ENCODE measurements at regions not wholly inside any gene's neighbourhood (a gene's known extent, or its start where the extent isn't known, plus 50 kb on each side); places are given as distances from the start of the nearest gene placed in this dataset.
"Not testable (repeated sequence)": the region's sequence is repeated elsewhere in the genome, so short reads cannot be mapped to it uniquely, and the experiment has no call there.

- Histone ChIP-seq H2BK5ac (ENCODE audit: low read depth, low read length, poor library complexity) (no peak overlapping the region), H3K36me3 (ENCODE audit: control insufficient read depth in 1 of 2, insufficient read depth in 2 of 2, low read length in 2 of 2) (no peaks in the 10 kb centered on the region), H3K4me2 (ENCODE audit: low read length) (no peak overlapping the region), H3K4ac (ENCODE audit: low read depth, low read length) (no peak overlapping the region), H3K18ac (ENCODE audit: low read length) (no peak overlapping the region), H3K79me2 (ENCODE audit: control insufficient read depth, insufficient read depth, low read length, poor library complexity) (no peaks in the 10 kb centered on the region), H3K23ac (ENCODE audit: low read length) (no peak overlapping the region), H3K14ac (ENCODE audit: low read length) (no peak overlapping the region), H2AFZ (ENCODE audit: insufficient read depth, low read length, poor library complexity) (no peak overlapping the region), H2AK5ac (ENCODE audit: low read length) (no peak overlapping the region), H3K9ac (ENCODE audit: low read length) (no peak overlapping the region), H2BK120ac (ENCODE audit: insufficient read depth, low read length, poor library complexity) (no peak overlapping the region), H4K8ac (ENCODE audit: low read depth, low read length) (no peak overlapping the region), H4K12ac (ENCODE audit: low read depth, low read length) (no peak overlapping the region), H3K4me1 (ENCODE audit: control insufficient read depth in 1 of 2, insufficient read depth in 2 of 2, low read length in 2 of 2) (no peaks in the 10 kb centered on the region), H3K27ac (ENCODE audit: low read depth, low read length) (no peak overlapping the region), H3K79me1 (ENCODE audit: low read length) (no peaks in the 10 kb centered on the region), H3K9me3 (ENCODE audit: insufficient read depth, low read depth, low read length) (no peaks in the 10 kb centered on the region), H4K91ac (ENCODE audit: low read depth, low read length) (no peak overlapping the region), H3K27me3 (ENCODE audit: insufficient read depth, low read length) (no peaks in the 10 kb centered on the region), H2BK12ac (ENCODE audit: low read length) (no peak overlapping the region), H3K4me3 (ENCODE audit: low read depth, low read length) (no peak overlapping the region)
- whole genome bisulfite sequencing (ENCODE audit: extremely low coverage, insufficient coverage, insufficient read length): no CpG with 5 or more reads among the region's 4 CpGs
- no peak for DNase-seq
Observed at GRCh38 chr9:82423700-82424099, 435.1 kb downstream of the SPATA31D1 start.

- no peak overlapping the region for H4K12ac ChIP-seq (ENCODE audit: low read depth, low read length)
- H2BK120ac ChIP-seq (ENCODE audit: insufficient read depth, low read length, poor library complexity): no peak overlapping the region
- H2AK5ac ChIP-seq (ENCODE audit: low read length): no peak overlapping the region
- no peak overlapping the region for H3K4ac ChIP-seq (ENCODE audit: low read depth, low read length)
- H3K79me1 ChIP-seq (ENCODE audit: low read length): no peaks in the 10 kb centered on the region
- no peak overlapping the region for H3K23ac ChIP-seq (ENCODE audit: low read length)
- no peaks in the 10 kb centered on the region for H3K79me2 ChIP-seq (ENCODE audit: control insufficient read depth, insufficient read depth, low read length, poor library complexity)
- no peak overlapping the region for H3K18ac ChIP-seq (ENCODE audit: low read length)
- H2BK12ac ChIP-seq (ENCODE audit: low read length): no peak overlapping the region
- no peaks in the 10 kb centered on the region for H3K36me3 ChIP-seq (ENCODE audit: control insufficient read depth in 1 of 2, insufficient read depth in 2 of 2, low read length in 2 of 2)
- H3K27ac ChIP-seq (ENCODE audit: low read depth, low read length): no peak overlapping the region
- DNase-seq: no peak
- H4K91ac ChIP-seq (ENCODE audit: low read depth, low read length): no peak overlapping the region
- no peak overlapping the region for H4K8ac ChIP-seq (ENCODE audit: low read depth, low read length)
- H3K14ac ChIP-seq (ENCODE audit: low read length): no peak overlapping the region
- no peak overlapping the region for H3K4me3 ChIP-seq (ENCODE audit: low read depth, low read length)
- no peak overlapping the region for H2AFZ ChIP-seq (ENCODE audit: insufficient read depth, low read length, poor library complexity)
- no peak overlapping the region for H3K9ac ChIP-seq (ENCODE audit: low read length)
- no peaks in the 10 kb centered on the region for H3K27me3 ChIP-seq (ENCODE audit: insufficient read depth, low read length)
- H3K9me3 ChIP-seq (ENCODE audit: insufficient read depth, low read depth, low read length): no peaks in the 10 kb centered on the region
- no peak overlapping the region for H2BK5ac ChIP-seq (ENCODE audit: low read depth, low read length, poor library complexity)
- H3K4me2 ChIP-seq (ENCODE audit: low read length): no peak overlapping the region
- no peaks in the 10 kb centered on the region for H3K4me1 ChIP-seq (ENCODE audit: control insufficient read depth in 1 of 2, insufficient read depth in 2 of 2, low read length in 2 of 2)
Observed at GRCh38 chr9:82424599-82425120, 436.1 kb downstream of the SPATA31D1 start.

GRCh38 chr9:82431121-82431520 is 442.5 kb downstream of the SPATA31D1 start:
- no peak overlapping the region for H3K18ac ChIP-seq (ENCODE audit: low read length)
- H3K9ac ChIP-seq (ENCODE audit: low read length): no peak overlapping the region
- H2BK5ac ChIP-seq (ENCODE audit: low read depth, low read length, poor library complexity): no peak overlapping the region
- H4K12ac ChIP-seq (ENCODE audit: low read depth, low read length): no peak overlapping the region
- no CpG with 5 or more reads among the region's 18 CpGs for WGBS (ENCODE audit: extremely low coverage, insufficient coverage, insufficient read length)
- H2BK12ac ChIP-seq (ENCODE audit: low read length): no peak overlapping the region
- H3K79me2 ChIP-seq (ENCODE audit: control insufficient read depth, insufficient read depth, low read length, poor library complexity): no peaks in the 10 kb centered on the region
- H3K4me3 ChIP-seq (ENCODE audit: low read depth, low read length): no peak overlapping the region
- H3K4me1 ChIP-seq (ENCODE audit: control insufficient read depth in 1 of 2, insufficient read depth in 2 of 2, low read length in 2 of 2): no peaks in the 10 kb centered on the region
- H3K27ac ChIP-seq (ENCODE audit: low read depth, low read length): no peak overlapping the region
- no peak overlapping the region for H2AFZ ChIP-seq (ENCODE audit: insufficient read depth, low read length, poor library complexity)
- H3K36me3 ChIP-seq (ENCODE audit: control insufficient read depth in 1 of 2, insufficient read depth in 2 of 2, low read length in 2 of 2): no peaks in the 10 kb centered on the region
- H2AK5ac ChIP-seq (ENCODE audit: low read length): no peak overlapping the region
- H2BK120ac ChIP-seq (ENCODE audit: insufficient read depth, low read length, poor library complexity): no peak overlapping the region
- H3K4ac ChIP-seq (ENCODE audit: low read depth, low read length): no peak overlapping the region
- H3K27me3 ChIP-seq (ENCODE audit: insufficient read depth, low read length): no peaks in the 10 kb centered on the region
- no peaks in the 10 kb centered on the region for H3K79me1 ChIP-seq (ENCODE audit: low read length)
- no peak for DNase-seq
- no peak overlapping the region for H4K91ac ChIP-seq (ENCODE audit: low read depth, low read length)
- no peak overlapping the region for H3K23ac ChIP-seq (ENCODE audit: low read length)
- H4K8ac ChIP-seq (ENCODE audit: low read depth, low read length): no peak overlapping the region
- no peak overlapping the region for H3K4me2 ChIP-seq (ENCODE audit: low read length)
- H3K9me3 ChIP-seq (ENCODE audit: insufficient read depth, low read depth, low read length): peaks cover 10% of the 10 kb centered on the region
- no peak overlapping the region for H3K14ac ChIP-seq (ENCODE audit: low read length)

GRCh38 chr9:82433290-82433931 is 444.8 kb downstream of the SPATA31D1 start:
- H3K79me2 ChIP-seq (ENCODE audit: control insufficient read depth, insufficient read depth, low read length, poor library complexity); H3K9ac ChIP-seq (ENCODE audit: low read length); H3K23ac ChIP-seq (ENCODE audit: low read length); H3K27me3 ChIP-seq (ENCODE audit: insufficient read depth, low read length); H2AFZ ChIP-seq (ENCODE audit: insufficient read depth, low read length, poor library complexity); H4K91ac ChIP-seq (ENCODE audit: low read depth, low read length); H4K8ac ChIP-seq (ENCODE audit: low read depth, low read length); H2BK5ac ChIP-seq (ENCODE audit: low read depth, low read length, poor library complexity); H4K12ac ChIP-seq (ENCODE audit: low read depth, low read length); H3K27ac ChIP-seq (ENCODE audit: low read depth, low read length); H3K36me3 ChIP-seq (ENCODE audit: control insufficient read depth in 1 of 2, insufficient read depth in 2 of 2, low read length in 2 of 2); DNase-seq; H3K79me1 ChIP-seq (ENCODE audit: low read length); H3K4me3 ChIP-seq (ENCODE audit: low read depth, low read length); H2AK5ac ChIP-seq (ENCODE audit: low read length); H3K4me2 ChIP-seq (ENCODE audit: low read length); H3K4ac ChIP-seq (ENCODE audit: low read depth, low read length); H3K4me1 ChIP-seq (ENCODE audit: control insufficient read depth in 1 of 2, insufficient read depth in 2 of 2, low read length in 2 of 2); H3K18ac ChIP-seq (ENCODE audit: low read length); H3K14ac ChIP-seq (ENCODE audit: low read length); H2BK12ac ChIP-seq (ENCODE audit: low read length); H3K9me3 ChIP-seq (ENCODE audit: insufficient read depth, low read depth, low read length); H2BK120ac ChIP-seq (ENCODE audit: insufficient read depth, low read length, poor library complexity): not testable (repeated sequence)
- no CpG with 5 or more reads among the region's 15 CpGs for WGBS (ENCODE audit: extremely low coverage, insufficient coverage, insufficient read length)

Measured in trophoblast cell (in vitro differentiated cells and primary cell).